ENCODE measurements at regions not wholly inside any gene's neighbourhood (a gene's known extent, or its start where the extent isn't known, plus 50 kb on each side); places are given as distances from the start of the nearest gene placed in this dataset.
"Not testable (repeated sequence)": the region's sequence is repeated elsewhere in the genome, so short reads cannot be mapped to it uniquely, and the experiment has no call there.

- Histone ChIP-seq H3K4me1 (ENCODE audit: control insufficient read depth in 5 of 5, insufficient read depth in 5 of 5, low read length in 5 of 5) (no peaks in the 10 kb centered on the region), H3K36me3 (ENCODE audit: control insufficient read depth in 5 of 5, insufficient read depth in 5 of 5, low read length in 5 of 5) (no peaks in the 10 kb centered on the region), H3K27me3 (ENCODE audit: control insufficient read depth in 5 of 5, insufficient read depth in 4 of 5, low read length in 5 of 5) (no peaks in the 10 kb centered on the region)
Observed at GRCh38 chr7:130843703-130844102, 109.7 kb upstream of the KLF14 start.

GRCh38 chr7:130844811-130845580 is 111.0 kb upstream of the KLF14 start:
- Histone ChIP-seq H3K4me1 (ENCODE audit: control insufficient read depth in 5 of 5, insufficient read depth in 5 of 5, low read length in 5 of 5) (no peaks in the 10 kb centered on the region), H3K36me3 (ENCODE audit: control insufficient read depth in 5 of 5, insufficient read depth in 5 of 5, low read length in 5 of 5) (no peaks in the 10 kb centered on the region), H3K27me3 (ENCODE audit: control insufficient read depth in 5 of 5, insufficient read depth in 4 of 5, low read length in 5 of 5) (no peaks in the 10 kb centered on the region), H3K27ac (ENCODE audit: low read depth, low read length) (no peak overlapping the region), H3K4me3 (ENCODE audit: low read depth in 1 of 5, low read length in 5 of 5) (no peak overlapping the region), H3K9ac (ENCODE audit: low read length in 5 of 5) (no peak overlapping the region), H3K9me3 (ENCODE audit: control insufficient read depth in 5 of 5, low read length in 5 of 5) (no peaks in the 10 kb centered on the region)

More at GRCh38 chr7:130843703-130844102, 109.7 kb upstream of the KLF14 start:
- Histone ChIP-seq H3K9me3 (ENCODE audit: control insufficient read depth in 5 of 5, low read length in 5 of 5) (no peaks in the 10 kb centered on the region), H3K27ac (ENCODE audit: low read depth, low read length) (no peak overlapping the region), H3K9ac (ENCODE audit: low read length in 5 of 5) (no peak overlapping the region), H3K4me3 (ENCODE audit: low read depth in 1 of 5, low read length in 5 of 5) (no peak overlapping the region)

DNA sequence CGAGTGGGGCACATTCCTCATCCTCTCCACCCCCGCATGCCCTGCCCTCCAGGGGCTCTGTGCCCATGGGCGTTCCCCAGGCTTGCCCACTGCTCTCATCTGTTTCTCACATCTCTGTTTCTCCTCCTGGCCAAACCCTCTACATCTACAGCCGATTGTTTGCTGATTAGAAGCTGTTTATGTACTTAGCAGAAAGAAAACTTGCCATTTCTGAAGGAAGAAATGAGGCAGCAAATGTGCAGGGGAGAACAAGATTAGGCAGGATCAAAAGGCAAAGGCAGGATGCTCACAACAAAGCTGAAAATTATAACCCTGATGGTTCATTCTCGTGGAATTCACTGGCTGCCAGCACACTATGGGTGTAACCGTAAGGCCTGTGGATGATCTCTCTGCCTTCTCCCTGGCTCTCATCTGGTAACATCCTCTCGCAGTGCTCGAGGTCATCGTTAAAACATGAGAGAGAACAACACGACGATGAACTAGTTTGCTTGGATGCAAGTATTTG is 111.6 kb upstream of the KLF14 start:
- no peak overlapping the region for H3K27ac ChIP-seq (ENCODE audit: low read depth, low read length)
- no peaks in the 10 kb centered on the region for H3K9me3 ChIP-seq (ENCODE audit: control insufficient read depth in 5 of 5, low read length in 5 of 5)
- H3K9ac ChIP-seq (ENCODE audit: low read length in 5 of 5) = no peak overlapping the region

GRCh38 chr7:130849604-130850003 is 115.6 kb upstream of the KLF14 start:
- H3K27ac ChIP-seq (ENCODE audit: low read depth, low read length) = no peak overlapping the region
- no peaks in the 10 kb centered on the region for H3K27me3 ChIP-seq (ENCODE audit: control insufficient read depth in 5 of 5, insufficient read depth in 4 of 5, low read length in 5 of 5)
- H3K36me3 ChIP-seq (ENCODE audit: control insufficient read depth in 5 of 5, insufficient read depth in 5 of 5, low read length in 5 of 5) = peaks cover under 1 to 6% (median 3%) of the 10 kb centered on the region in 5 donors
- H3K9me3 ChIP-seq (ENCODE audit: control insufficient read depth in 5 of 5, low read length in 5 of 5) = no peaks in the 10 kb centered on the region
- H3K4me3 ChIP-seq (ENCODE audit: low read depth in 1 of 5, low read length in 5 of 5) = no peak overlapping the region
- no peaks in the 10 kb centered on the region for H3K4me1 ChIP-seq (ENCODE audit: control insufficient read depth in 5 of 5, insufficient read depth in 5 of 5, low read length in 5 of 5)
- H3K9ac ChIP-seq (ENCODE audit: low read length in 5 of 5) = no peak overlapping the region

More for the DNA sequence above, 111.6 kb upstream of the KLF14 start:
- H3K36me3 ChIP-seq (ENCODE audit: control insufficient read depth in 5 of 5, insufficient read depth in 5 of 5, low read length in 5 of 5) = no peaks in the 10 kb centered on the region
- no peaks in the 10 kb centered on the region for H3K4me1 ChIP-seq (ENCODE audit: control insufficient read depth in 5 of 5, insufficient read depth in 5 of 5, low read length in 5 of 5)
- no peak overlapping the region for H3K4me3 ChIP-seq (ENCODE audit: low read depth in 1 of 5, low read length in 5 of 5)
- H3K27me3 ChIP-seq (ENCODE audit: control insufficient read depth in 5 of 5, insufficient read depth in 4 of 5, low read length in 5 of 5) = no peaks in the 10 kb centered on the region

DNA sequence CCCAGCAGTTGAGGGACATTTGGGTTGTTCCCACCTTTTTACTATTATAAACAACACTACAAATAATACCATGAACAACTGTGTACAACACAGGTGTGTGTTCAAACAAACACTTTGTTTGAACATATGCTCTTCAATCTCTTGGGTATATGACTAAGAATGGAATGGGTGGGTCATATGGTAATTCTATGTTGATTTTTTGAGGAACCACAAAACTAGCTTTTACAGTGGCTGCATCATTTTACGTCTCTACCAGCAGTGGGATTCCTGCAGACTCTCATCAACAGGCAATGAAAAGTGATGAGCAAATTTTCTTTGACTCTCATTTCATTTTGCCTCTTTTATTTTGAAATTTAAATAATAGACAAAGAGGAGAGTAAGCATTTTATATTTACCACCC is 116.9 kb upstream of the KLF14 start:
- Histone ChIP-seq H3K27me3 (ENCODE audit: control insufficient read depth in 5 of 5, insufficient read depth in 4 of 5, low read length in 5 of 5) (no peaks in the 10 kb centered on the region), H3K27ac (ENCODE audit: low read depth, low read length) (no peak overlapping the region), H3K9ac (ENCODE audit: low read length in 5 of 5) (no peak overlapping the region), H3K4me3 (ENCODE audit: low read depth in 1 of 5, low read length in 5 of 5) (no peak overlapping the region), H3K4me1 (ENCODE audit: control insufficient read depth in 5 of 5, insufficient read depth in 5 of 5, low read length in 5 of 5) (no peaks in the 10 kb centered on the region), H3K9me3 (ENCODE audit: control insufficient read depth in 5 of 5, low read length in 5 of 5) (peaks cover 0 to 5% (median 2%) of the 10 kb centered on the region in 5 donors), H3K36me3 (ENCODE audit: control insufficient read depth in 5 of 5, insufficient read depth in 5 of 5, low read length in 5 of 5) (peaks cover 6 to 19% (median 10%) of the 10 kb centered on the region in 5 donors)

GRCh38 chr7:130852867-130853266 is 118.9 kb upstream of the KLF14 start:
- Histone ChIP-seq H3K4me3 (ENCODE audit: low read depth in 1 of 5, low read length in 5 of 5) (no peak overlapping the region), H3K27ac (ENCODE audit: low read depth, low read length) (no peak overlapping the region), H3K27me3 (ENCODE audit: control insufficient read depth in 5 of 5, insufficient read depth in 4 of 5, low read length in 5 of 5) (no peaks in the 10 kb centered on the region), H3K4me1 (ENCODE audit: control insufficient read depth in 5 of 5, insufficient read depth in 5 of 5, low read length in 5 of 5) (no peaks in the 10 kb centered on the region), H3K9me3 (ENCODE audit: control insufficient read depth in 5 of 5, low read length in 5 of 5) (peaks cover 8 to 18% (median 16%) of the 10 kb centered on the region in 5 donors), H3K9ac (ENCODE audit: low read length in 5 of 5) (no peak overlapping the region), H3K36me3 (ENCODE audit: control insufficient read depth in 5 of 5, insufficient read depth in 5 of 5, low read length in 5 of 5) (peaks cover 12 to 26% (median 19%) of the 10 kb centered on the region in 5 donors)

GRCh38 chr7:130853503-130854279 is 119.7 kb upstream of the KLF14 start:
- Histone ChIP-seq H3K9me3 (ENCODE audit: control insufficient read depth in 5 of 5, low read length in 5 of 5) (peaks cover 8 to 24% (median 21%) of the 10 kb centered on the region in 5 donors), H3K9ac (ENCODE audit: low read length in 5 of 5) (no peak overlapping the region), H3K36me3 (ENCODE audit: control insufficient read depth in 5 of 5, insufficient read depth in 5 of 5, low read length in 5 of 5) (peaks cover 16 to 26% (median 22%) of the 10 kb centered on the region in 5 donors), H3K4me3 (ENCODE audit: low read depth in 1 of 5, low read length in 5 of 5) (no peak overlapping the region), H3K27ac (ENCODE audit: low read depth, low read length) (no peak overlapping the region), H3K27me3 (ENCODE audit: control insufficient read depth in 5 of 5, insufficient read depth in 4 of 5, low read length in 5 of 5) (no peaks in the 10 kb centered on the region), H3K4me1 (ENCODE audit: control insufficient read depth in 5 of 5, insufficient read depth in 5 of 5, low read length in 5 of 5) (no peaks in the 10 kb centered on the region)

GRCh38 chr7:130854481-130854880 is 120.5 kb upstream of the KLF14 start:
- H3K9me3 ChIP-seq (ENCODE audit: control insufficient read depth in 5 of 5, low read length in 5 of 5) = peaks cover 8 to 24% (median 21%) of the 10 kb centered on the region in 5 donors
- H3K4me1 ChIP-seq (ENCODE audit: control insufficient read depth in 5 of 5, insufficient read depth in 5 of 5, low read length in 5 of 5) = no peaks in the 10 kb centered on the region
- H3K27ac ChIP-seq (ENCODE audit: low read depth, low read length) = no peak overlapping the region
- H3K4me3 ChIP-seq (ENCODE audit: low read depth in 1 of 5, low read length in 5 of 5) = no peak overlapping the region
- no peaks in the 10 kb centered on the region for H3K27me3 ChIP-seq (ENCODE audit: control insufficient read depth in 5 of 5, insufficient read depth in 4 of 5, low read length in 5 of 5)
- no peak overlapping the region for H3K9ac ChIP-seq (ENCODE audit: low read length in 5 of 5)
- peaks cover 16 to 26% (median 22%) of the 10 kb centered on the region in 5 donors for H3K36me3 ChIP-seq (ENCODE audit: control insufficient read depth in 5 of 5, insufficient read depth in 5 of 5, low read length in 5 of 5)

- Histone ChIP-seq H3K9me3 (ENCODE audit: control insufficient read depth in 5 of 5, low read length in 5 of 5) (peaks cover 11 to 34% (median 24%) of the 10 kb centered on the region in 5 donors), H3K4me1 (ENCODE audit: control insufficient read depth in 5 of 5, insufficient read depth in 5 of 5, low read length in 5 of 5) (no peaks in the 10 kb centered on the region), H3K27me3 (ENCODE audit: control insufficient read depth in 5 of 5, insufficient read depth in 4 of 5, low read length in 5 of 5) (no peaks in the 10 kb centered on the region), H3K27ac (ENCODE audit: low read depth, low read length) (no peak overlapping the region), H3K9ac (ENCODE audit: low read length in 5 of 5) (no peak overlapping the region), H3K36me3 (ENCODE audit: control insufficient read depth in 5 of 5, insufficient read depth in 5 of 5, low read length in 5 of 5) (peaks cover 18 to 35% (median 27%) of the 10 kb centered on the region in 5 donors), H3K4me3 (ENCODE audit: low read depth in 1 of 5, low read length in 5 of 5) (no peak overlapping the region)
Observed at GRCh38 chr7:130856866-130857265, 122.9 kb upstream of the KLF14 start.

- not testable (repeated sequence) for H3K4me1 ChIP-seq (ENCODE audit: control insufficient read depth in 5 of 5, insufficient read depth in 5 of 5, low read length in 5 of 5); H3K4me3 ChIP-seq (ENCODE audit: low read depth in 1 of 5, low read length in 5 of 5); H3K27ac ChIP-seq (ENCODE audit: low read depth, low read length); H3K9ac ChIP-seq (ENCODE audit: low read length in 5 of 5); H3K27me3 ChIP-seq (ENCODE audit: control insufficient read depth in 5 of 5, insufficient read depth in 4 of 5, low read length in 5 of 5)
- Histone ChIP-seq H3K36me3 (ENCODE audit: control insufficient read depth in 5 of 5, insufficient read depth in 5 of 5, low read length in 5 of 5) (peaks cover 21 to 38% (median 30%) of the 10 kb centered on the region in 5 donors), H3K9me3 (ENCODE audit: control insufficient read depth in 5 of 5, low read length in 5 of 5) (peaks cover 11 to 34% (median 22%) of the 10 kb centered on the region in 5 donors)
Observed at GRCh38 chr7:130860832-130861231, 126.8 kb upstream of the KLF14 start.
